ENCODE measurements at regions not wholly inside any gene's neighbourhood (a gene's known extent, or its start where the extent isn't known, plus 50 kb on each side); places are given as distances from the start of the nearest gene placed in this dataset.
A peak's percentile ranks its signal among the peaks of the same experiment; 100 is the strongest.
"Not testable (repeated sequence)": the region's sequence is repeated elsewhere in the genome, so short reads cannot be mapped to it uniquely, and the experiment has no call there.

GRCh38 chr6:9126878-9127560, 691.7 kb upstream of the SLC35B3 start:
- DNase-seq (peak in 2 of 3 donors; percentile 22 to 43), ATAC-seq (ENCODE audit: insufficient read depth, low FRiP score) (no peak)
- Histone ChIP-seq H3K27ac (ENCODE audit: low read depth in 1 of 2, low read length in 1 of 2) (no peak overlapping the region), H3K9me3 (ENCODE audit: control insufficient read depth in 4 of 4, insufficient read depth in 3 of 4, low read length in 3 of 4) (peaks cover 0 to 5% (median 0%) of the 10 kb centered on the region in 4 donors), H3K4me3 (no peak overlapping the region), H3K36me3 (ENCODE audit: control insufficient read depth in 4 of 4, insufficient read depth in 4 of 4, low read length in 4 of 4) (no peaks in the 10 kb centered on the region), H3K9ac (ENCODE audit: insufficient read depth in 1 of 2, low read length in 2 of 2) (no peak overlapping the region), H3K4me1 (ENCODE audit: control insufficient read depth in 5 of 5, insufficient read depth in 5 of 5, low read length in 5 of 5) (peaks cover 0 to 3% (median 0%) of the 10 kb centered on the region in 5 donors), H3K27me3 (ENCODE audit: control insufficient read depth in 3 of 3, insufficient read depth in 3 of 3, low read length in 2 of 3) (no peaks in the 10 kb centered on the region)
- TF ChIP-seq CTCF (IDR thresholded peaks at IDR 0.05; ENCODE audit: control extremely low read depth, extremely low read depth): no peak
- 57 to 74% methylated on average over 10 of the region's 10 CpGs for WGBS, 2 donors

- not testable (repeated sequence) for H3K9ac ChIP-seq (ENCODE audit: insufficient read depth in 1 of 2, low read length in 2 of 2); H3K27ac ChIP-seq (ENCODE audit: low read depth in 1 of 2, low read length in 1 of 2); DNase-seq; H3K36me3 ChIP-seq (ENCODE audit: control insufficient read depth in 4 of 4, insufficient read depth in 4 of 4, low read length in 4 of 4); H3K4me3 ChIP-seq; ATAC-seq (ENCODE audit: insufficient read depth, low FRiP score); H3K27me3 ChIP-seq (ENCODE audit: control insufficient read depth in 3 of 3, insufficient read depth in 3 of 3, low read length in 2 of 3); H3K9me3 ChIP-seq (ENCODE audit: control insufficient read depth in 4 of 4, insufficient read depth in 3 of 4, low read length in 3 of 4); H3K4me1 ChIP-seq (ENCODE audit: control insufficient read depth in 5 of 5, insufficient read depth in 5 of 5, low read length in 5 of 5)
- 93 to 94% methylated on average over 10 of the region's 10 CpGs for WGBS, 2 donors
Observed at GRCh38 chr6:9126034-9126433, 690.7 kb upstream of the SLC35B3 start.

GRCh38 chr6:9121549-9121948, 686.2 kb upstream of the SLC35B3 start:
- Histone ChIP-seq H3K27ac (ENCODE audit: low read depth in 1 of 2, low read length in 1 of 2) (no peak overlapping the region), H3K4me1 (ENCODE audit: control insufficient read depth in 5 of 5, insufficient read depth in 5 of 5, low read length in 5 of 5) (peaks cover 0 to 2% (median 0%) of the 10 kb centered on the region in 5 donors), H3K4me3 (no peak overlapping the region), H3K27me3 (ENCODE audit: control insufficient read depth in 3 of 3, insufficient read depth in 3 of 3, low read length in 2 of 3) (no peaks in the 10 kb centered on the region), H3K36me3 (ENCODE audit: control insufficient read depth in 4 of 4, insufficient read depth in 4 of 4, low read length in 4 of 4) (no peaks in the 10 kb centered on the region), H3K9me3 (ENCODE audit: control insufficient read depth in 4 of 4, insufficient read depth in 3 of 4, low read length in 3 of 4) (peaks cover 0 to 5% (median 0%) of the 10 kb centered on the region in 4 donors), H3K9ac (ENCODE audit: insufficient read depth in 1 of 2, low read length in 2 of 2) (no peak overlapping the region)
- ATAC-seq (ENCODE audit: insufficient read depth, low FRiP score): no peak
- WGBS, 2 donors: 79 to 90% methylated on average over 3 of the region's 3 CpGs
- DNase-seq: no peak
- TF ChIP-seq CTCF (IDR thresholded peaks at IDR 0.05; ENCODE audit: control extremely low read depth, extremely low read depth): no peak

- no peak for DNase-seq
- no peaks in the 10 kb centered on the region for H3K27me3 ChIP-seq (ENCODE audit: control insufficient read depth in 3 of 3, insufficient read depth in 3 of 3, low read length in 2 of 3)
- no peak overlapping the region for H3K4me3 ChIP-seq
- peaks cover 0 to 2% (median 0%) of the 10 kb centered on the region in 5 donors for H3K4me1 ChIP-seq (ENCODE audit: control insufficient read depth in 5 of 5, insufficient read depth in 5 of 5, low read length in 5 of 5)
- no peaks in the 10 kb centered on the region for H3K9me3 ChIP-seq (ENCODE audit: control insufficient read depth in 4 of 4, insufficient read depth in 3 of 4, low read length in 3 of 4)
- H3K9ac ChIP-seq (ENCODE audit: insufficient read depth in 1 of 2, low read length in 2 of 2): no peak overlapping the region
- ATAC-seq (ENCODE audit: insufficient read depth, low FRiP score): no peak
- H3K27ac ChIP-seq (ENCODE audit: low read depth in 1 of 2, low read length in 1 of 2): no peak overlapping the region
- H3K36me3 ChIP-seq (ENCODE audit: control insufficient read depth in 4 of 4, insufficient read depth in 4 of 4, low read length in 4 of 4): no peaks in the 10 kb centered on the region
- no peak for TF ChIP-seq CTCF (IDR thresholded peaks at IDR 0.05; ENCODE audit: control extremely low read depth, extremely low read depth)
- WGBS, 2 donors: 59 to 65% methylated on average over 6 of the region's 6 CpGs
Observed at GRCh38 chr6:9116026-9116425, 680.7 kb upstream of the SLC35B3 start.
